Prostate gland (tissue), 2 donors: ENCODE measurements at regions not wholly inside any gene's neighbourhood (a gene's known extent, or its start where the extent isn't known, plus 50 kb on each side); places are given as distances from the start of the nearest gene placed in this dataset.

Source experiments
- DNase-seq: peaks from one replicate; pipeline ENCODE4 v3.0.0-alpha.2; 2019; ENCODE audit warnings: low spot score
- H3K27ac ChIP-seq, 2 donors: fragments of 200-600 bp; sonication (generic); 2 replicates each; pipeline ENCODE4 v1.5.1; 2017 to 2019
- H3K27me3 ChIP-seq: fragments of 200-600 bp; sonication (generic); replicated peaks from 2 replicates; pipeline ENCODE4 v1.5.1; 2019; ENCODE audit not compliant: insufficient read depth
- H3K36me3 ChIP-seq, 2 donors: fragments of 200-600 bp; sonication (generic); 1 replicate in 1 of 2; 2 replicates in 1 of 2; pipeline versions ENCODE4 v1.5.1 to v1.8.1; 2017 to 2019
- H3K4me1 ChIP-seq: fragments of 200-600 bp; sonication (generic); replicated peaks from 2 replicates; pipeline ENCODE4 v1.5.1; 2019
- H3K4me3 ChIP-seq, 2 donors: fragments of 200-600 bp; sonication (generic); 2 replicates each; pipeline ENCODE4 v1.5.1; 2017 to 2019
- H3K9me3 ChIP-seq: fragments of 200-600 bp; sonication (generic); 2 replicates; pipeline ENCODE4 v1.5.1; 2017
- CTCF ChIP-seq, 4 experiments: fragments of 200-600 bp in 2 of 4; fragments of 450-650 bp in 2 of 4; sonication (generic) in 2 of 4; IDR thresholded peaks; 1 replicate in 3 of 4; 2 replicates in 1 of 4; pipeline ENCODE4 v1.5.1; 2016 to 2019; ENCODE audit warnings: antibody characterized with exemption in 4 of 4, mild to moderate bottlenecking in 2 of 4, moderate library complexity in 2 of 4
- POLR2A ChIP-seq: fragments of 450-650 bp; IDR thresholded peaks from one replicate; pipeline ENCODE4 v1.6.1; 2016; ENCODE audit warnings: antibody characterized with exemption, mild to moderate bottlenecking
- POLR2AphosphoS5 ChIP-seq: sonication (generic); formaldehyde crosslinking; IDR thresholded peaks from one replicate; pipeline ENCODE4 v1.6.1; 2017; ENCODE audit warnings: antibody characterized with exemption
- WGBS: methylation state at CpG from one replicate; pipeline ENCODE4 v1.1.5; 2018; 5-methylcytosine and 5-hydroxymethylcytosine counted together
- intact Hi-C: fragments of 100-400 bp; cut with DNase I; formaldehyde crosslinking; loops from one replicate; pipeline ENCODE4 v1.14.2; 2022

GRCh38 chr6:113450061-113450465, 407.1 kb upstream of the MARCKS start:
- Histone ChIP-seq H3K4me3 (no peak overlapping the region), H3K27ac (no peak overlapping the region), H3K27me3 (no peaks in the 10 kb centered on the region), H3K9me3 (no peaks in the 10 kb centered on the region), H3K4me1 (no peaks in the 10 kb centered on the region), H3K36me3 (no peaks in the 10 kb centered on the region)
- WGBS, result 15% methylated on average over 1 of the region's 1 CpG
- no peak for DNase-seq
- TF ChIP-seq POLR2A (no peak), POLR2AphosphoS5 (no peak), CTCF (IDR thresholded peaks at IDR 0.05) (no peak)
- intact Hi-C loops, result no loop called here

GRCh38 chr6:113451049-113451448, 406.1 kb upstream of the MARCKS start:
- Histone ChIP-seq H3K4me1 (no peaks in the 10 kb centered on the region), H3K9me3 (no peaks in the 10 kb centered on the region), H3K36me3 (no peaks in the 10 kb centered on the region), H3K27ac (no peak overlapping the region), H3K4me3 (no peak overlapping the region), H3K27me3 (no peaks in the 10 kb centered on the region)
- no peak for TF ChIP-seq POLR2AphosphoS5
- no peak for TF ChIP-seq POLR2A
- TF ChIP-seq CTCF (IDR thresholded peaks at IDR 0.05), result no peak
- 96% methylated on average over 3 of the region's 3 CpGs for WGBS
- intact Hi-C loops, result no loop called here
- DNase-seq, result no peak

- Histone ChIP-seq H3K4me3 (no peak overlapping the region), H3K27ac (no peak overlapping the region), H3K4me1 (no peaks in the 10 kb centered on the region), H3K36me3 (no peaks in the 10 kb centered on the region), H3K9me3 (no peaks in the 10 kb centered on the region), H3K27me3 (no peaks in the 10 kb centered on the region)
- 88% methylated on average over 4 of the region's 4 CpGs for WGBS
- TF ChIP-seq POLR2A (no peak), POLR2AphosphoS5 (no peak), CTCF (IDR thresholded peaks at IDR 0.05) (no peak)
- no peak for DNase-seq
- intact Hi-C loops, result no loop called here
Measured at GRCh38 chr6:113457198-113457597, 399.9 kb upstream of the MARCKS start.

- no peaks in the 10 kb centered on the region for H3K36me3 ChIP-seq
- no peaks in the 10 kb centered on the region for H3K4me1 ChIP-seq
- intact Hi-C loops, result no loop called here
- no peaks in the 10 kb centered on the region for H3K27me3 ChIP-seq
- no peaks in the 10 kb centered on the region for H3K9me3 ChIP-seq
- DNase-seq, result no peak
- no peak overlapping the region for H3K27ac ChIP-seq
- H3K4me3 ChIP-seq, result no peak overlapping the region
- 64% methylated on average over 2 of the region's 2 CpGs for WGBS
- TF ChIP-seq POLR2A (no peak), POLR2AphosphoS5 (no peak), CTCF (IDR thresholded peaks at IDR 0.05) (no peak)
Measured at GRCh38 chr6:113457751-113458150, 399.4 kb upstream of the MARCKS start.

GRCh38 chr6:113458368-113459010, 398.7 kb upstream of the MARCKS start:
- no peak overlapping the region for H3K4me3 ChIP-seq
- WGBS, result 44% methylated on average over 2 of the region's 2 CpGs
- H3K36me3 ChIP-seq, result no peaks in the 10 kb centered on the region
- intact Hi-C loops, result no loop called here
- DNase-seq, result no peak
- H3K9me3 ChIP-seq, result no peaks in the 10 kb centered on the region
- H3K27ac ChIP-seq, result no peak overlapping the region
- no peaks in the 10 kb centered on the region for H3K4me1 ChIP-seq
- H3K27me3 ChIP-seq, result no peaks in the 10 kb centered on the region
- TF ChIP-seq CTCF (IDR thresholded peaks at IDR 0.05), result no peak
- TF ChIP-seq POLR2A, result no peak
- TF ChIP-seq POLR2AphosphoS5, result no peak
